Prostate gland (tissue), 2 donors: ENCODE measurements at regions not wholly inside any gene's neighbourhood (a gene's known extent, or its start where the extent isn't known, plus 50 kb on each side); places are given as distances from the start of the nearest gene placed in this dataset.

ENCODE experiments used
- DNase-seq: peaks from one replicate; pipeline ENCODE4 v3.0.0-alpha.2; 2019; ENCODE audit warnings: low spot score
- H3K27ac ChIP-seq, 2 donors: fragments of 200-600 bp; sonication (generic); 2 replicates each; pipeline ENCODE4 v1.5.1; 2017 to 2019
- H3K27me3 ChIP-seq: fragments of 200-600 bp; sonication (generic); replicated peaks from 2 replicates; pipeline ENCODE4 v1.5.1; 2019; ENCODE audit not compliant: insufficient read depth
- H3K36me3 ChIP-seq, 2 donors: fragments of 200-600 bp; sonication (generic); 1 replicate in 1 of 2; 2 replicates in 1 of 2; pipeline versions ENCODE4 v1.5.1 to v1.8.1; 2017 to 2019
- H3K4me1 ChIP-seq: fragments of 200-600 bp; sonication (generic); replicated peaks from 2 replicates; pipeline ENCODE4 v1.5.1; 2019
- H3K4me3 ChIP-seq, 2 donors: fragments of 200-600 bp; sonication (generic); 2 replicates each; pipeline ENCODE4 v1.5.1; 2017 to 2019
- H3K9me3 ChIP-seq: fragments of 200-600 bp; sonication (generic); 2 replicates; pipeline ENCODE4 v1.5.1; 2017
- CTCF ChIP-seq, 4 experiments: fragments of 200-600 bp in 2 of 4; fragments of 450-650 bp in 2 of 4; sonication (generic) in 2 of 4; IDR thresholded peaks; 1 replicate in 3 of 4; 2 replicates in 1 of 4; pipeline ENCODE4 v1.5.1; 2016 to 2019; ENCODE audit warnings: antibody characterized with exemption in 4 of 4, mild to moderate bottlenecking in 2 of 4, moderate library complexity in 2 of 4
- POLR2A ChIP-seq: fragments of 450-650 bp; IDR thresholded peaks from one replicate; pipeline ENCODE4 v1.6.1; 2016; ENCODE audit warnings: antibody characterized with exemption, mild to moderate bottlenecking
- POLR2AphosphoS5 ChIP-seq: sonication (generic); formaldehyde crosslinking; IDR thresholded peaks from one replicate; pipeline ENCODE4 v1.6.1; 2017; ENCODE audit warnings: antibody characterized with exemption
- WGBS: methylation state at CpG from one replicate; pipeline ENCODE4 v1.1.5; 2018; 5-methylcytosine and 5-hydroxymethylcytosine counted together
- intact Hi-C: fragments of 100-400 bp; cut with DNase I; formaldehyde crosslinking; loops from one replicate; pipeline ENCODE4 v1.14.2; 2022

- DNase-seq, result no peak
- Histone ChIP-seq H3K27me3 (no peaks in the 10 kb centered on the region), H3K27ac (no peak overlapping the region), H3K9me3 (no peaks in the 10 kb centered on the region), H3K36me3 (no peaks in the 10 kb centered on the region), H3K4me1 (no peaks in the 10 kb centered on the region), H3K4me3 (no peak overlapping the region)
- WGBS, result 83% methylated on average over 10 of the region's 10 CpGs
- intact Hi-C loops, result no loop called here
- TF ChIP-seq POLR2AphosphoS5, result no peak
- no peak for TF ChIP-seq POLR2A
- no peak for TF ChIP-seq CTCF (IDR thresholded peaks at IDR 0.05)
Measured at GRCh38 chr22:47794851-47795250, 1032.4 kb downstream of the TBC1D22A start.

GRCh38 chr22:47793304-47794101, 1031.1 kb downstream of the TBC1D22A start:
- Histone ChIP-seq H3K36me3 (no peaks in the 10 kb centered on the region), H3K4me1 (no peaks in the 10 kb centered on the region), H3K27ac (no peak overlapping the region), H3K4me3 (no peak overlapping the region), H3K27me3 (no peaks in the 10 kb centered on the region), H3K9me3 (no peaks in the 10 kb centered on the region)
- TF ChIP-seq POLR2A (no peak), POLR2AphosphoS5 (no peak), CTCF (IDR thresholded peaks at IDR 0.05) (no peak)
- no peak for DNase-seq
- intact Hi-C loops, result no loop called here
- 85% methylated on average over 20 of the region's 20 CpGs for WGBS

GRCh38 chr22:47789171-47789570, 1026.7 kb downstream of the TBC1D22A start:
- intact Hi-C loops, result no loop called here
- no peak for TF ChIP-seq POLR2AphosphoS5
- TF ChIP-seq POLR2A, result no peak
- TF ChIP-seq CTCF (IDR thresholded peaks at IDR 0.05), result no peak

GRCh38 chr22:47788461-47788860, 1026.0 kb downstream of the TBC1D22A start:
- Histone ChIP-seq H3K4me3 (no peak overlapping the region), H3K27ac (no peak overlapping the region), H3K36me3 (no peaks in the 10 kb centered on the region), H3K9me3 (no peaks in the 10 kb centered on the region), H3K4me1 (no peaks in the 10 kb centered on the region), H3K27me3 (no peaks in the 10 kb centered on the region)
- intact Hi-C loops, result no loop called here
- DNase-seq, result no peak
- 52% methylated on average over 11 of the region's 11 CpGs for WGBS
- TF ChIP-seq POLR2AphosphoS5 (no peak), CTCF (IDR thresholded peaks at IDR 0.05) (no peak), POLR2A (no peak)

More at GRCh38 chr22:47789171-47789570, 1026.7 kb downstream of the TBC1D22A start:
- Histone ChIP-seq H3K4me1 (no peaks in the 10 kb centered on the region), H3K36me3 (no peaks in the 10 kb centered on the region), H3K4me3 (no peak overlapping the region), H3K9me3 (no peaks in the 10 kb centered on the region), H3K27ac (no peak overlapping the region), H3K27me3 (no peaks in the 10 kb centered on the region)
- DNase-seq, result no peak
- WGBS, result 60% methylated on average over 3 of the region's 3 CpGs
